Heart left ventricle (tissue), 16 donors: ENCODE measurements at regions not wholly inside any gene's neighbourhood (a gene's known extent, or its start where the extent isn't known, plus 50 kb on each side); places are given as distances from the start of the nearest gene placed in this dataset.

Source experiments
- ATAC-seq, 4 donors: fragments of 200-7000 bp; cut with Tn5 transposase; one replicate each; pipeline ENCODE4 v1.9.1; 2020 to 2022; ENCODE audit warnings: moderate library complexity in 4 of 4, mild to moderate bottlenecking in 3 of 4, moderate number of reproducible peaks in 1 of 4
- DNase-seq, 5 donors: peaks; one replicate each; pipeline ENCODE4 v3.0.0-alpha.2; 2020
- H3K27ac ChIP-seq, 12 donors: fragments of 200-600 bp; sonication (generic) in 4 of 12; one replicate each; pipeline versions ENCODE4 v1.5.0 to v1.8.0; 2016 to 2022; ENCODE audit warnings: mild to moderate bottlenecking in 2 of 12
- H3K27me3 ChIP-seq, 9 donors: fragments of 200-600 bp; sonication (generic) in 2 of 9; one replicate each; pipeline versions ENCODE4 v1.5.1 to v1.8.0; 2016 to 2022; ENCODE audit warnings: mild to moderate bottlenecking in 3 of 9
- H3K36me3 ChIP-seq, 9 donors: fragments of 200-600 bp; sonication (generic) in 2 of 9; one replicate each; pipeline versions ENCODE4 v1.5.0 to v1.8.0; 2018 to 2022; ENCODE audit warnings: mild to moderate bottlenecking in 2 of 9
- H3K4me1 ChIP-seq, 12 donors: fragments of 200-600 bp; sonication (generic) in 4 of 12; one replicate each; pipeline versions ENCODE4 v1.5.0 to v1.8.0; 2016 to 2022; ENCODE audit warnings: mild to moderate bottlenecking in 3 of 12
- H3K4me3 ChIP-seq, 12 donors: fragments of 200-600 bp; sonication (generic) in 4 of 12; one replicate each; pipeline versions ENCODE4 v1.5.0 to v1.8.0; 2017 to 2022; ENCODE audit warnings: mild to moderate bottlenecking in 9 of 12, moderate library complexity in 4 of 12
- H3K9me3 ChIP-seq, 12 donors: fragments of 200-600 bp; sonication (generic) in 4 of 12; one replicate each; pipeline versions ENCODE4 v1.5.0 to v1.8.0; 2016 to 2022; ENCODE audit warnings: mild to moderate bottlenecking in 1 of 12
- CTCF ChIP-seq, 12 donors: fragments of 200-600 bp; sonication (generic) in 4 of 12; IDR thresholded peaks; one replicate each; pipeline versions ENCODE4 v1.5.0 to v1.8.0; 2018 to 2022; ENCODE audit warnings: antibody characterized with exemption in 12 of 12, mild to moderate bottlenecking in 5 of 12
- POLR2A ChIP-seq, 2 donors: fragments of 450-650 bp; IDR thresholded peaks; one replicate each; pipeline ENCODE4 v1.6.1; 2017; ENCODE audit warnings: antibody characterized with exemption in 2 of 2, mild to moderate bottlenecking in 2 of 2, moderate library complexity in 2 of 2
- WGBS, 4 donors: extraction: QIAGEN DNeasy Blood & Tissue Kit in 2 of 4; methylation state at CpG; one replicate each; pipeline versions ENCODE4 v1.1.5 to v1.1.7; 2013 to 2018; 5-methylcytosine and 5-hydroxymethylcytosine counted together
- intact Hi-C, 10 donors: fragments of 100-400 bp; cut with DNase I; formaldehyde crosslinking; loops; one replicate each; pipeline versions ENCODE4 v1.11.1 to v1.14.2; 2022
- donor health status: ischemic (EF 13 %, LVEDD 7.1; RV severe dilation, severe dysfunction).
- donor health status: healthy with polysubstance abuse.
- donor health status: DM: no; HTN: yes; CAD: no.
- donor health status: DM: no; HTN: no; CAD: no.
- donor health status: ischemic (EF 25% LVEDD 6.9; RV normal size, moderate dysfunction).
- donor health status: ischemic (EF 25% LVEDD 5.7; RV mildly dilated, moderate dysfunction).
- donor health status: healthy.
- donor health status: DM: yes; HTN: yes; CAD: no.
- donor health status: ischemic (EF 35%, LVEDD 5.7; RV mildly dilated, moderate dysfunction).
- donor health status: nonischemic (EF 11% LVEDD 7.7; RV severe dilation, severe dysfunction).
- donor health status: DM: yes; HTN: yes; CAD: no.
- donor health status: PGD.
- donor health status: ischemic (EF 29% LVEDD 5.4; RV normal size, mild dysfunction).
- donor health status: nonischemic (EF 23%, LVEDD 6.1; RV moderate dilation, normal function).

DNA sequence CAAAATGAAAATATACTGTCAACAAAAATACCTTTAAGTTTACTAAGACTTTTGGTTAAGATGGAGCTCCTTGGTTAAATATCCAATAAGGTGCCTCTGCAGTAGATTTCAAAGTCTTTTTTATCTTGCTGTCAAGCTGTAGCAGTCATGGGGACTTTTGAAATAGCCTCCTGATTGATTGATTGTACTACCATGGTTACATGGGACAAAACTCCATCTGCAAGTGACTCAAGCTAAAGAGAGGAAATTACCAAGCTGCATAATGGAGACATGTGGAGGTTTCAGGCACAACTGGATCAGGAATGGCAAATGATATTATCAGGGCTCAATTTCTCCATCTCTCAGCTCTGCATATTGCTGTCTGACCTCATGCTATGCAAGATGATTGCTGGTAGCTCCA is 73.4 kb upstream of the ST8SIA3 start:
- no peaks in the 10 kb centered on the region for H3K36me3 ChIP-seq
- ATAC-seq (no peak), DNase-seq (no peak)
- TF ChIP-seq CTCF (IDR thresholded peaks at IDR 0.05) (no peak), POLR2A (IDR thresholded peaks at IDR 0.05) (no peak)
- H3K9me3 ChIP-seq: no peaks in the 10 kb centered on the region
- no peak overlapping the region for H3K4me3 ChIP-seq
- no peak overlapping the region for H3K27ac ChIP-seq
- H3K4me1 ChIP-seq: no peaks in the 10 kb centered on the region
- peaks cover 0 to 3% (median 0%) of the 10 kb centered on the region in 9 donors for H3K27me3 ChIP-seq
- intact Hi-C loops: no loop called here

GRCh38 chr18:57281519-57281918 is 70.8 kb upstream of the ST8SIA3 start:
- ATAC-seq: no peak
- no peak overlapping the region for H3K27ac ChIP-seq
- no peaks in the 10 kb centered on the region for H3K4me1 ChIP-seq
- no peak overlapping the region for H3K4me3 ChIP-seq
- DNase-seq: no peak
- no peaks in the 10 kb centered on the region for H3K9me3 ChIP-seq
- no peaks in the 10 kb centered on the region for H3K27me3 ChIP-seq
- no peak for TF ChIP-seq CTCF (IDR thresholded peaks at IDR 0.05)
- no peak for TF ChIP-seq POLR2A (IDR thresholded peaks at IDR 0.05)
- 82 to 87% (median 85%) methylated on average over 5 of the region's 5 CpGs for WGBS, 4 donors
- intact Hi-C loops: no loop called here
- no peaks in the 10 kb centered on the region for H3K36me3 ChIP-seq

DNA sequence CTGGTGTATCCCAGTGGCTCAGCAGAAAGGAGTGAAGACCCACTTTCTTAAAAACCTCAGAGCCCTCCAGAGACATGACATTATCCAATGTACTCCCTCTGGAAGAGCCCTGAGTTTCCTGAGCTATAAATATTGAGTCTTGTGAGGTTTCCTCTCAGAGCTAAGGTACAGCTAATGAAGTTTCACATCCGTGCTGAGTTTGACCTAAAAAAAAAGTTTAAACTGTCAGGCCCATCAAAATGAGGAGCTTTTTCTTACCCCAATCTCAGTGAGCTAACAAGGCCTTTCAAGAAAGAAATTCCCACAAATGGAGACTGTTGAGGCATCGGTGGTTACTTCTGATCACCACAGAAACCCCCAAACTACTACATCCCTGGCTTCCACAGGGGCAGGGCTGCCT is 65.4 kb upstream of the ST8SIA3 start:
- H3K4me3 ChIP-seq: no peak overlapping the region
- H3K27me3 ChIP-seq: no peaks in the 10 kb centered on the region
- TF ChIP-seq CTCF (IDR thresholded peaks at IDR 0.05) (no peak), POLR2A (IDR thresholded peaks at IDR 0.05) (no peak)
- no peaks in the 10 kb centered on the region for H3K36me3 ChIP-seq
- no peaks in the 10 kb centered on the region for H3K4me1 ChIP-seq
- H3K9me3 ChIP-seq: peaks cover 0 to 12% (median 3%) of the 10 kb centered on the region in 12 donors
- no peak for DNase-seq
- ATAC-seq: no peak
- WGBS, 4 donors: 65 to 75% (median 69%) methylated on average over 2 of the region's 2 CpGs
- H3K27ac ChIP-seq: no peak overlapping the region
- intact Hi-C loops: no loop called here

- H3K4me3 ChIP-seq: no peak overlapping the region
- 80 to 90% (median 83%) methylated on average over 2 of the region's 2 CpGs for WGBS, 4 donors
- no peaks in the 10 kb centered on the region for H3K27me3 ChIP-seq
- H3K9me3 ChIP-seq: peaks cover 0 to 12% (median 3%) of the 10 kb centered on the region in 12 donors
- no peaks in the 10 kb centered on the region for H3K36me3 ChIP-seq
- H3K4me1 ChIP-seq: no peaks in the 10 kb centered on the region
- TF ChIP-seq POLR2A (IDR thresholded peaks at IDR 0.05) (no peak), CTCF (IDR thresholded peaks at IDR 0.05) (no peak)
- H3K27ac ChIP-seq: no peak overlapping the region
- DNase-seq (no peak), ATAC-seq (no peak)
- intact Hi-C loops: no loop called here
These were observed 64.6 kb upstream of the ST8SIA3 start for GRCh38 chr18:57287766-57288165.
